ENCODE measurements at regions not wholly inside any gene's neighbourhood (a gene's known extent, or its start where the extent isn't known, plus 50 kb on each side); places are given as distances from the start of the nearest gene placed in this dataset.

GRCh38 chr1:5430911-5431697 lies 561.1 kb downstream of the NPHP4 start:
- intact Hi-C loops (cut with micrococcal nuclease) = no loop called here
- Histone ChIP-seq H3K27ac (ENCODE audit: low read length) (no peak overlapping the region), H2AFZ (ENCODE audit: low read length) (no peak overlapping the region), H3K27me3 (ENCODE audit: low read length) (peaks cover 92% of the 10 kb centered on the region), H3K9ac (ENCODE audit: low read length) (no peak overlapping the region), H3K4me1 (ENCODE audit: insufficient read depth, low read length) (no peaks in the 10 kb centered on the region), H3K9me2 (replicated peaks; ENCODE audit: low read length) (no peaks in the 10 kb centered on the region), H4K20me1 (ENCODE audit: low read length) (no peaks in the 10 kb centered on the region), H3K4me3 (ENCODE audit: low read length) (no peak overlapping the region), H3K79me2 (ENCODE audit: low read length) (no peaks in the 10 kb centered on the region), H3K9me3 (ENCODE audit: low read length) (no peaks in the 10 kb centered on the region), H3K4me2 (ENCODE audit: low read length) (no peak overlapping the region), H3K36me3 (ENCODE audit: low read depth, low read length) (no peaks in the 10 kb centered on the region), H3F3A (ENCODE audit: low read length, unreplicated experiment) (no peaks in the 10 kb centered on the region)
- ChIA-PET POLR2A (ENCODE audit: unreplicated experiment) (no interaction called here), CTCF (no interaction called here)
- no TSS peak for BruUV-seq (replicated peaks)
- DNase-seq (no peak), ATAC-seq (no peak)
- TF ChIP-seq EZH2 (IDR thresholded peaks at IDR 0.05; ENCODE audit: low read length, unreplicated experiment) = no peak
- no peak for TF ChIP-seq EZH2phosphoT487 (IDR thresholded peaks at IDR 0.05; ENCODE audit: borderline replicate concordance, low read length)
- TF ChIP-seq, protein P1, sequence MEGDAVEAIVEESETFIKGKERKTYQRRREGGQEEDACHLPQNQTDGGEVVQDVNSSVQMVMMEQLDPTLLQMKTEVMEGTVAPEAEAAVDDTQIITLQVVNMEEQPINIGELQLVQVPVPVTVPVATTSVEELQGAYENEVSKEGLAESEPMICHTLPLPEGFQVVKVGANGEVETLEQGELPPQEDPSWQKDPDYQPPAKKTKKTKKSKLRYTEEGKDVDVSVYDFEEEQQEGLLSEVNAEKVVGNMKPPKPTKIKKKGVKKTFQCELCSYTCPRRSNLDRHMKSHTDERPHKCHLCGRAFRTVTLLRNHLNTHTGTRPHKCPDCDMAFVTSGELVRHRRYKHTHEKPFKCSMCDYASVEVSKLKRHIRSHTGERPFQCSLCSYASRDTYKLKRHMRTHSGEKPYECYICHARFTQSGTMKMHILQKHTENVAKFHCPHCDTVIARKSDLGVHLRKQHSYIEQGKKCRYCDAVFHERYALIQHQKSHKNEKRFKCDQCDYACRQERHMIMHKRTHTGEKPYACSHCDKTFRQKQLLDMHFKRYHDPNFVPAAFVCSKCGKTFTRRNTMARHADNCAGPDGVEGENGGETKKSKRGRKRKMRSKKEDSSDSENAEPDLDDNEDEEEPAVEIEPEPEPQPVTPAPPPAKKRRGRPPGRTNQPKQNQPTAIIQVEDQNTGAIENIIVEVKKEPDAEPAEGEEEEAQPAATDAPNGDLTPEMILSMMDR (conservative IDR thresholded peaks at IDR 0.05; ENCODE audit: low read depth, low read length) = no peak

DNA sequence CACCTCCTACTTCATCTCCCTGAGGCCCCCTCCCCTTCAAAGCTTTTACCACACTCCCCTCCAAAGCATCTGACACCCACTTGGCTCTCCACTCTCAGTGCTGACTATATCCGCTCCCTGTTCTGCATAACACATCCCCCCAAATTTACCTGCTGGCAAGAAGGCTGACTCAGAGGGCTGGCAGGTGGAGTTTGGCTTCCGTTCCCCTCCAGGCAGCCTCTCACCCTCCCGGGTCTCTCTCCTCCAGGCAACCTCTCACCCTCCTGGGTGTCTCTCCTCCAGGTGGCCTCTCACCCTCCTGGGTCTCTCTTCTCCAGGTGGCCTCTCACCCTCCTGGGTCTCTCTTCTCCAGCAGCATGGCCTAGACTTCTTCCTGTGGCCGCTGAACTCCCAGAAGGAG lies 562.1 kb downstream of the NPHP4 start:
- Histone ChIP-seq H3K9ac (ENCODE audit: low read length) (no peak overlapping the region), H3K4me3 (ENCODE audit: low read length) (no peak overlapping the region), H3K27ac (ENCODE audit: low read length) (no peak overlapping the region), H3K36me3 (ENCODE audit: low read depth, low read length) (no peaks in the 10 kb centered on the region), H3K4me1 (ENCODE audit: insufficient read depth, low read length) (no peaks in the 10 kb centered on the region), H3K9me3 (ENCODE audit: low read length) (no peaks in the 10 kb centered on the region), H2AFZ (ENCODE audit: low read length) (no peak overlapping the region), H3K4me2 (ENCODE audit: low read length) (no peak overlapping the region), H3F3A (ENCODE audit: low read length, unreplicated experiment) (no peaks in the 10 kb centered on the region), H4K20me1 (ENCODE audit: low read length) (no peaks in the 10 kb centered on the region), H3K27me3 (ENCODE audit: low read length) (peaks cover 96% of the 10 kb centered on the region), H3K9me2 (replicated peaks; ENCODE audit: low read length) (no peaks in the 10 kb centered on the region), H3K79me2 (ENCODE audit: low read length) (no peaks in the 10 kb centered on the region)
- no TSS peak for BruUV-seq (replicated peaks)
- POLR2A ChIA-PET (ENCODE audit: unreplicated experiment) = no interaction called here
- intact Hi-C loops (cut with micrococcal nuclease) = no loop called here
- DNase-seq (no peak), ATAC-seq (no peak)
- CTCF ChIA-PET = no interaction called here
- TF ChIP-seq, protein P1 (conservative IDR thresholded peaks at IDR 0.05; ENCODE audit: low read depth, low read length) = no peak
- TF ChIP-seq EZH2phosphoT487 (IDR thresholded peaks at IDR 0.05; ENCODE audit: borderline replicate concordance, low read length) (no peak), EZH2 (IDR thresholded peaks at IDR 0.05; ENCODE audit: low read length, unreplicated experiment) (no peak)

- ChIA-PET CTCF (no interaction called here), POLR2A (ENCODE audit: unreplicated experiment) (no interaction called here)
- Histone ChIP-seq H3K36me3 (ENCODE audit: low read depth, low read length) (no peaks in the 10 kb centered on the region), H3K9me3 (ENCODE audit: low read length) (no peaks in the 10 kb centered on the region), H4K20me1 (ENCODE audit: low read length) (no peaks in the 10 kb centered on the region), H3K9ac (ENCODE audit: low read length) (no peak overlapping the region), H2AFZ (ENCODE audit: low read length) (no peak overlapping the region), H3K4me3 (ENCODE audit: low read length) (no peak overlapping the region), H3K27ac (ENCODE audit: low read length) (no peak overlapping the region), H3K4me1 (ENCODE audit: insufficient read depth, low read length) (no peaks in the 10 kb centered on the region), H3K4me2 (ENCODE audit: low read length) (no peak overlapping the region), H3F3A (ENCODE audit: low read length, unreplicated experiment) (no peaks in the 10 kb centered on the region), H3K79me2 (ENCODE audit: low read length) (no peaks in the 10 kb centered on the region), H3K9me2 (replicated peaks; ENCODE audit: low read length) (no peaks in the 10 kb centered on the region), H3K27me3 (ENCODE audit: low read length) (peaks cover 93% of the 10 kb centered on the region)
- no TSS peak for BruUV-seq (replicated peaks)
- TF ChIP-seq, protein P1 (conservative IDR thresholded peaks at IDR 0.05; ENCODE audit: low read depth, low read length) = no peak
- TF ChIP-seq EZH2 (IDR thresholded peaks at IDR 0.05; ENCODE audit: low read length, unreplicated experiment) (no peak), EZH2phosphoT487 (IDR thresholded peaks at IDR 0.05; ENCODE audit: borderline replicate concordance, low read length) (no peak)
- intact Hi-C loops (cut with micrococcal nuclease) = no loop called here
- ATAC-seq (no peak), DNase-seq (no peak)
Observed at GRCh38 chr1:5428351-5428750, 563.9 kb downstream of the NPHP4 start.
